ENCODE measurements at regions not wholly inside any gene's neighbourhood (a gene's known extent, or its start where the extent isn't known, plus 50 kb on each side); places are given as distances from the start of the nearest gene placed in this dataset. TPM values are rescaled to one million over a fixed set of nuclear protein-coding genes. Genes with fewer than 3 reads are reported as not detected.
"Not testable (repeated sequence)": the region's sequence is repeated elsewhere in the genome, so short reads cannot be mapped to it uniquely, and the experiment has no call there.

DNA sequence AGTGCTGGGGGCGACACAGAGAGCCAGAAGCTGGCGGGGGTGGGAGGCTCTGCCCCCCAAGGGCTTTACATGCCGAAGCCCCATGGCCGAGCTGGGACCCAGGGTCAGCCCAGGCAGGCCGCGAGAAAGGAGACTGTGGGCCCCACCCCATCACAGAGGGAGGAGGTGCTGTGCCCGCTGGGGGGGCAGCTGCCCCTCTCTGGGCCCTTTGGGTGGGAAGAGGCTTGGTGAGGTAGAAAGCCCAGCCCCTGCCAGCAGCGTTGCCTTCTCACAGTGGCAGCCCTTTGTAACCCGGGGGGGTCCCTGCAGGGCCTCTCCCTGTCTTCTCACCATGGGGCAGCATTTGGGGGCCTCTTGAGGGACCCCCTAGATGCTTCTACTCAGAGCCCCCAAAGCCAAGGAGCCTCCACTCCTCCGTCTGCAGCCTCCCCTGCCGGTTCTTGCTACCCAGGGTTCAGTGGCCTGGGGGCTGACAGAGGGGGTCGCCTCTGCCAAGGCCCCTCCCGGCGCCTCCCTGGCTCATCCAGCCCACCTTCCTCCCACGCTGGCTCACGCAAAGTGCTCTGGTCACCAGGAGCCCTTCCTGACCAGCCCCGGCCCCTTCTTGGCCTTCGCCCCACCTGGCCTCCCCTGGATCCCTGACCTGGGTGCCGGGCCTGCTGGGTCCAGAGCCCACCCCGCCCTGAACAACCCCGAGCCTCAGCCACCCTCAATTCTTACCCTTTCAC is 2967.9 kb downstream of the RPIA start:
- H3K9ac ChIP-seq; H3K4me2 ChIP-seq; H3K27me3 Mint-ChIP-seq (ENCODE audit: insufficient read depth, low read depth); H3K79me2 ChIP-seq (ENCODE audit: low read depth); H3K9me3 ChIP-seq (ENCODE audit: low read depth); H2AFZ ChIP-seq (replicated peaks); H3K36me3 Mint-ChIP-seq; DNase-seq (ENCODE audit: low spot score); H3K36me3 ChIP-seq; H3F3A ChIP-seq (ENCODE audit: low read depth); H3K27me3 ChIP-seq; H3K4me1 ChIP-seq; H3K9me3 Mint-ChIP-seq; H3K4me3 ChIP-seq; H4K20me1 ChIP-seq (ENCODE audit: low read depth); H3K27ac Mint-ChIP-seq; H3K4me1 Mint-ChIP-seq; H3K27ac ChIP-seq: not testable (repeated sequence)
- peak overlapping the region; percentile 82 for H3K4me3 Mint-ChIP-seq

GRCh38 chr2:91659917-91660275 is 2968.4 kb downstream of the RPIA start:
- not testable (repeated sequence) for H4K20me1 ChIP-seq (ENCODE audit: low read depth); DNase-seq (ENCODE audit: low spot score); H3K79me2 ChIP-seq (ENCODE audit: low read depth); H3K9me3 Mint-ChIP-seq; H3K4me3 ChIP-seq; H3K27me3 ChIP-seq; H3K4me1 Mint-ChIP-seq; H3K36me3 ChIP-seq; H3F3A ChIP-seq (ENCODE audit: low read depth); H3K4me2 ChIP-seq; H2AFZ ChIP-seq (replicated peaks); H3K27me3 Mint-ChIP-seq (ENCODE audit: insufficient read depth, low read depth); H3K9ac ChIP-seq; H3K27ac ChIP-seq; H3K27ac Mint-ChIP-seq; H3K4me1 ChIP-seq; H3K9me3 ChIP-seq (ENCODE audit: low read depth); H3K36me3 Mint-ChIP-seq
- H3K4me3 Mint-ChIP-seq, result peak overlapping the region; percentile 82

- H3K9ac ChIP-seq; H3K9me3 Mint-ChIP-seq; H3K4me3 Mint-ChIP-seq; H3K36me3 Mint-ChIP-seq; H3K4me3 ChIP-seq; H3K9me3 ChIP-seq (ENCODE audit: low read depth); H3K36me3 ChIP-seq; H2AFZ ChIP-seq (replicated peaks); H3K4me1 Mint-ChIP-seq; H3K79me2 ChIP-seq (ENCODE audit: low read depth); H4K20me1 ChIP-seq (ENCODE audit: low read depth); H3K27ac ChIP-seq; H3K4me1 ChIP-seq; DNase-seq (ENCODE audit: low spot score); H3K4me2 ChIP-seq; H3K27me3 ChIP-seq; H3K27ac Mint-ChIP-seq; H3F3A ChIP-seq (ENCODE audit: low read depth); H3K27me3 Mint-ChIP-seq (ENCODE audit: insufficient read depth, low read depth): not testable (repeated sequence)
Observed at GRCh38 chr2:91667341-91667740, 2975.9 kb downstream of the RPIA start.

- H3K9me3 ChIP-seq (ENCODE audit: low read depth); H3K36me3 Mint-ChIP-seq; H2AFZ ChIP-seq (replicated peaks); H3K27ac ChIP-seq; H3K27me3 ChIP-seq; H3K9me3 Mint-ChIP-seq; H3K4me1 ChIP-seq; H3K79me2 ChIP-seq (ENCODE audit: low read depth); H3K27me3 Mint-ChIP-seq (ENCODE audit: insufficient read depth, low read depth); H3K9ac ChIP-seq; H3K4me1 Mint-ChIP-seq; H3K4me3 Mint-ChIP-seq; H3K4me2 ChIP-seq; H3F3A ChIP-seq (ENCODE audit: low read depth); H3K27ac Mint-ChIP-seq; H3K36me3 ChIP-seq; H3K4me3 ChIP-seq; DNase-seq (ENCODE audit: low spot score); H4K20me1 ChIP-seq (ENCODE audit: low read depth): not testable (repeated sequence)
Observed at GRCh38 chr2:91685541-91685940, 2994.1 kb downstream of the RPIA start.

- not testable (repeated sequence) for H3K4me3 Mint-ChIP-seq; H3K4me3 ChIP-seq; H3K4me2 ChIP-seq; H2AFZ ChIP-seq (replicated peaks); H3K4me1 ChIP-seq; H3K36me3 Mint-ChIP-seq; H3K27me3 Mint-ChIP-seq (ENCODE audit: insufficient read depth, low read depth); H3K27ac ChIP-seq; H3K36me3 ChIP-seq; H3K9me3 ChIP-seq (ENCODE audit: low read depth); H3K9ac ChIP-seq; H4K20me1 ChIP-seq (ENCODE audit: low read depth); H3K4me1 Mint-ChIP-seq; H3F3A ChIP-seq (ENCODE audit: low read depth); H3K27me3 ChIP-seq; DNase-seq (ENCODE audit: low spot score); H3K79me2 ChIP-seq (ENCODE audit: low read depth); H3K27ac Mint-ChIP-seq; H3K9me3 Mint-ChIP-seq
Observed at GRCh38 chr2:91686046-91686445, 2994.6 kb downstream of the RPIA start.

Small RNA genes lying in the stretch of these regions (small RNA-seq; reads per million reads assigned to genes)
- gene AC233266.1, result not detected
- gene RNA5SP100, result not detected

All from neural progenitor cell (in vitro differentiated cells).